A549 (cell line): ENCODE measurements at regions not wholly inside any gene's neighbourhood (a gene's known extent, or its start where the extent isn't known, plus 50 kb on each side); places are given as distances from the start of the nearest gene placed in this dataset.

Experiments
- CHD4 ChIP-seq: fragments of 200-600 bp; sonication (generic); IDR thresholded peaks from 2 replicates; pipeline ENCODE4 v1.6.1; 2016; ENCODE audit warnings: antibody characterized with exemption, mild to moderate bottlenecking, borderline replicate concordance
- EP300 ChIP-seq, 2 experiments: fragments of >200 bp; sonication (Bioruptor Twin); formaldehyde crosslinking; IDR thresholded peaks; 2 replicates in 1 of 2; 3 replicates in 1 of 2; pipeline ENCODE4 v1.6.1; 2016 to 2017
- JUN ChIP-seq, 2 experiments: fragments of >200 bp; sonication (Bioruptor Twin); formaldehyde crosslinking; IDR thresholded peaks; 2 replicates in 1 of 2; 3 replicates in 1 of 2; pipeline ENCODE4 v1.6.1; 2016 to 2017
- NFE2L2 ChIP-seq: fragments of 150-350 bp; conservative IDR thresholded peaks from 2 replicates; pipeline ENCODE4 v1.6.1; 2014; ENCODE audit warnings: low read length
- NR3C1 ChIP-seq: fragments of >200 bp; sonication (Bioruptor Twin); formaldehyde crosslinking; IDR thresholded peaks from 3 replicates; pipeline ENCODE4 v1.6.1; 2017
- POLR2A ChIP-seq: IDR thresholded peaks from 2 replicates; pipeline ENCODE4 v1.6.1; 2012; ENCODE audit warnings: mild to moderate bottlenecking, low read length
- RAD21 ChIP-seq, 2 experiments: fragments of >200 bp in 1 of 2; sonication (Bioruptor Twin) in 1 of 2; formaldehyde crosslinking in 1 of 2; IDR thresholded peaks in 1 of 2; conservative IDR thresholded peaks in 1 of 2; 2 replicates in 1 of 2; 3 replicates in 1 of 2; pipeline ENCODE4 v1.6.1; 2012 to 2018; ENCODE audit warnings: inconsistent platforms in 1 of 2
- RCOR1 ChIP-seq: fragments of 150-350 bp; IDR thresholded peaks from 2 replicates; pipeline ENCODE4 v1.6.1; 2014; ENCODE audit warnings: antibody characterized with exemption, low read length, low read depth
- RFX5 ChIP-seq: fragments of 450-650 bp; IDR thresholded peaks from 2 replicates; pipeline ENCODE4 v1.7.1; 2014; ENCODE audit warnings: antibody characterized with exemption, mild to moderate bottlenecking, moderate library complexity
- SMC3 ChIP-seq: fragments of >200 bp; sonication (Bioruptor Twin); formaldehyde crosslinking; IDR thresholded peaks from 3 replicates; pipeline ENCODE4 v1.6.1; 2018; ENCODE audit warnings: inconsistent platforms
- SREBF2 ChIP-seq: fragments of 450-650 bp; IDR thresholded peaks from 2 replicates; pipeline ENCODE4 v1.6.1; 2014; ENCODE audit warnings: mild to moderate bottlenecking, moderate library complexity
- ZFP36 ChIP-seq: fragments of 450-650 bp; IDR thresholded peaks from 2 replicates; pipeline ENCODE4 v1.6.1; 2014; ENCODE audit warnings: borderline replicate concordance; ENCODE audit not compliant: partially characterized antibody
- TF ChIP-seq, protein P1 (sequence below): fragments of >200 bp; sonication (Bioruptor Twin); formaldehyde crosslinking; IDR thresholded peaks from 3 replicates; pipeline ENCODE4 v1.5.1; 2016
- TF ChIP-seq, protein P2 (sequence below): fragments of 450-650 bp; IDR thresholded peaks from 2 replicates; pipeline ENCODE4 v1.6.1; 2014; ENCODE audit warnings: antibody characterized with exemption

DNA sequence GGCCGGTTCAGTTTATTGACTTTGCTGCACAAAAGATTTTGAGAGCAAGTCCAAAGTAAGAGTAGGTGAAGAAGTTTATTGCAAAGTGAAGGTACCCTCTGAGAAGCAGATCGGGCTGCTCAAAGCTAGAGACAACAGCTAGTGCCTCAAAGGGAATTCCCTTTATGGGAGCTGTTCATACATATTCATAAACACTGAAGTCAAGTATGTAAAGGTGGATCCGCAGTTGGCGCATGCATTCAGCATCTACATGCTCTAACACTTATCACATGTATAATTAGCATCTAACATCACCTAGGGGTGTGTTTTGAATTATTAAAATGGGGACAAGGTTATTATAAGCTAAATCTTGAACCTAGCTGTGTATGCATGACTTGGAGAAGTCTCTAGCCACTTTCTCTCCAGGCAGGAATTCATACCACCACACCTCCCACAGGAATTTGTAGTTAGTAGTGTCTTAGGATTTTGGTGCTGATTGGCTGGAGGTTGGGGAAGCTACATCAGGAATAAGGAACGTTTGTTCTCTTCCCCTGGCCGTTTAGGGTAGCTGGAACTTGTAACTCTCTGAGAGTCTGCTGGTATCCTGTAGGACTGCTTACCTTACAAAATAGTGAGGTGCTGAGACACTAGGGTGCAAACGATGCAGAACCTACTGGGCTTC, 1633.9 kb downstream of the GRIK2 start:
- no peak for TF ChIP-seq RCOR1
- TF ChIP-seq, protein P1, sequence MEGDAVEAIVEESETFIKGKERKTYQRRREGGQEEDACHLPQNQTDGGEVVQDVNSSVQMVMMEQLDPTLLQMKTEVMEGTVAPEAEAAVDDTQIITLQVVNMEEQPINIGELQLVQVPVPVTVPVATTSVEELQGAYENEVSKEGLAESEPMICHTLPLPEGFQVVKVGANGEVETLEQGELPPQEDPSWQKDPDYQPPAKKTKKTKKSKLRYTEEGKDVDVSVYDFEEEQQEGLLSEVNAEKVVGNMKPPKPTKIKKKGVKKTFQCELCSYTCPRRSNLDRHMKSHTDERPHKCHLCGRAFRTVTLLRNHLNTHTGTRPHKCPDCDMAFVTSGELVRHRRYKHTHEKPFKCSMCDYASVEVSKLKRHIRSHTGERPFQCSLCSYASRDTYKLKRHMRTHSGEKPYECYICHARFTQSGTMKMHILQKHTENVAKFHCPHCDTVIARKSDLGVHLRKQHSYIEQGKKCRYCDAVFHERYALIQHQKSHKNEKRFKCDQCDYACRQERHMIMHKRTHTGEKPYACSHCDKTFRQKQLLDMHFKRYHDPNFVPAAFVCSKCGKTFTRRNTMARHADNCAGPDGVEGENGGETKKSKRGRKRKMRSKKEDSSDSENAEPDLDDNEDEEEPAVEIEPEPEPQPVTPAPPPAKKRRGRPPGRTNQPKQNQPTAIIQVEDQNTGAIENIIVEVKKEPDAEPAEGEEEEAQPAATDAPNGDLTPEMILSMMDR: no peak
- TF ChIP-seq NR3C1: no peak
- TF ChIP-seq NFE2L2: no peak
- no peak for TF ChIP-seq CHD4
- TF ChIP-seq, protein P2, sequence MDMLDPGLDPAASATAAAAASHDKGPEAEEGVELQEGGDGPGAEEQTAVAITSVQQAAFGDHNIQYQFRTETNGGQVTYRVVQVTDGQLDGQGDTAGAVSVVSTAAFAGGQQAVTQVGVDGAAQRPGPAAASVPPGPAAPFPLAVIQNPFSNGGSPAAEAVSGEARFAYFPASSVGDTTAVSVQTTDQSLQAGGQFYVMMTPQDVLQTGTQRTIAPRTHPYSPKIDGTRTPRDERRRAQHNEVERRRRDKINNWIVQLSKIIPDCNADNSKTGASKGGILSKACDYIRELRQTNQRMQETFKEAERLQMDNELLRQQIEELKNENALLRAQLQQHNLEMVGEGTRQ: no peak
- no peak for TF ChIP-seq ZFP36
- TF ChIP-seq SMC3: no peak
- TF ChIP-seq EP300 (IDR thresholded peaks at IDR 0.05): no peak
- TF ChIP-seq POLR2A: no peak
- no peak for TF ChIP-seq RAD21 (conservative IDR thresholded peaks at IDR 0.05 in 1 of 2, IDR thresholded peaks at IDR 0.05 in 1 of 2)
- TF ChIP-seq JUN (IDR thresholded peaks at IDR 0.05): no peak
- TF ChIP-seq SREBF2: no peak
- no peak for TF ChIP-seq RFX5
